ENCODE measurements at regions not wholly inside any gene's neighbourhood (a gene's known extent, or its start where the extent isn't known, plus 50 kb on each side); places are given as distances from the start of the nearest gene placed in this dataset.

DNA sequence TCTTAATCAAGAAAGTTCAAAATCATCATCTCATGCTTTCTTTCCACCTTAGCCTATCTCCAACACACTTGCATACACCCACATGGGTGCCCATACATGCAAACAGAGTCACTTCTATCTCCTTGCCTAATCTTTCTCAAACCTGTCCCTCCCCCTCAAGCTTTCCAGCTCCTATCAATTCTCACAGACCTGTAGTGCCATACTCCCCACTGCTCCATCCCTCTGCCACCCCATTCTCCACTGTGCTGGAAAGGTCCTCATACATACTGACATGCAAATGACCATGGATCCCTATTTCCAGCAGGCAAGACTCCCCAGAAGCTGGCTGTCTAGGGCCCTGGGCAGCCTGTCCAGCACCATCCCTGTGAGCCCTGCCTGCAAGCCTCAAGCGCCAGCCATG, 320.4 kb upstream of the CCL2 start:
- ATAC-seq (ENCODE audit: low read depth): no peak
- WGBS (ENCODE audit: insufficient coverage): 100% methylated on average over 1 of the region's 1 CpG
- H3K27ac Mint-ChIP-seq: no peak overlapping the region

GRCh38 chr17:33935822-33936221, 319.3 kb upstream of the CCL2 start:
- H3K36me3 ChIP-seq (replicated peaks in 1 of 2; ENCODE audit: control extremely low read depth in 1 of 2, control insufficient read depth in 1 of 2, extremely low read depth in 1 of 2, insufficient read depth in 2 of 2, low read length in 1 of 2): no peaks in the 10 kb centered on the region
- no peaks in the 10 kb centered on the region for H3K4me1 ChIP-seq (ENCODE audit: control insufficient read depth in 2 of 2, insufficient read depth in 2 of 2, low read length in 2 of 2)
- ChIA-PET POLR2A (no interaction called here), CTCF (no interaction called here)
- H3K4me3 Mint-ChIP-seq: no peak overlapping the region
- H3K4me1 Mint-ChIP-seq: no peaks in the 10 kb centered on the region
- intact Hi-C loops (cut with micrococcal nuclease): no loop called here
- H3K79me2 ChIP-seq (ENCODE audit: control insufficient read depth, insufficient read depth, low read length): no peaks in the 10 kb centered on the region
- 97% methylated on average over 4 of the region's 4 CpGs for WGBS (ENCODE audit: insufficient coverage)
- H3K27ac Mint-ChIP-seq: no peak overlapping the region
- no peak for TF ChIP-seq EZH2 (IDR thresholded peaks at IDR 0.05; ENCODE audit: borderline replicate concordance, insufficient read depth, low read depth, low read length, poor library complexity, severe bottlenecking)
- TF ChIP-seq CTCF (IDR thresholded peaks at IDR 0.05): no peak
- H3K27me3 Mint-ChIP-seq: peaks cover 4% of the 10 kb centered on the region
- H4K20me1 ChIP-seq (ENCODE audit: control insufficient read depth, insufficient read depth, low read length, poor library complexity, severe bottlenecking): no peaks in the 10 kb centered on the region
- no peak overlapping the region for H3K9ac ChIP-seq (ENCODE audit: low read length)
- ATAC-seq (ENCODE audit: low read depth): no peak
- no peak for DNase-seq
- no peaks in the 10 kb centered on the region for H3K9me3 ChIP-seq (ENCODE audit: control extremely low read depth in 1 of 3, control insufficient read depth in 2 of 3, insufficient read depth in 1 of 3, low read length in 2 of 3)
- no peak overlapping the region for H3K27ac ChIP-seq (ENCODE audit: low read length in 2 of 2)
- no peak overlapping the region for H2AFZ ChIP-seq (ENCODE audit: insufficient read depth, low read depth, low read length, poor library complexity, severe bottlenecking)
- H3K9me3 Mint-ChIP-seq (ENCODE audit: insufficient read depth): no peaks in the 10 kb centered on the region
- no peaks in the 10 kb centered on the region for H3K27me3 ChIP-seq (replicated peaks in 1 of 4; ENCODE audit: control extremely low read depth in 1 of 4, control insufficient read depth in 3 of 4, insufficient read depth in 4 of 4, low read length in 3 of 4)
- H3K4me2 ChIP-seq (replicated peaks; ENCODE audit: low read depth, low read length, poor library complexity, severe bottlenecking): no peak overlapping the region
- no peak overlapping the region for H3K4me3 ChIP-seq (ENCODE audit: control extremely low read depth in 1 of 5, extremely low read depth in 1 of 5, insufficient read depth in 1 of 5, low read depth in 2 of 5, low read length in 4 of 5)

More for the DNA sequence above, 320.4 kb upstream of the CCL2 start:
- Histone ChIP-seq H3K9me3 (ENCODE audit: control extremely low read depth in 1 of 3, control insufficient read depth in 2 of 3, insufficient read depth in 1 of 3, low read length in 2 of 3) (no peaks in the 10 kb centered on the region), H3K9ac (ENCODE audit: low read length) (no peak overlapping the region), H3K27ac (ENCODE audit: low read length in 2 of 2) (no peak overlapping the region), H4K20me1 (ENCODE audit: control insufficient read depth, insufficient read depth, low read length, poor library complexity, severe bottlenecking) (no peaks in the 10 kb centered on the region), H3K4me1 (ENCODE audit: control insufficient read depth in 2 of 2, insufficient read depth in 2 of 2, low read length in 2 of 2) (no peaks in the 10 kb centered on the region), H3K4me3 (ENCODE audit: control extremely low read depth in 1 of 5, extremely low read depth in 1 of 5, insufficient read depth in 1 of 5, low read depth in 2 of 5, low read length in 4 of 5) (no peak overlapping the region), H3K27me3 (replicated peaks in 1 of 4; ENCODE audit: control extremely low read depth in 1 of 4, control insufficient read depth in 3 of 4, insufficient read depth in 4 of 4, low read length in 3 of 4) (no peaks in the 10 kb centered on the region), H3K79me2 (ENCODE audit: control insufficient read depth, insufficient read depth, low read length) (no peaks in the 10 kb centered on the region), H2AFZ (ENCODE audit: insufficient read depth, low read depth, low read length, poor library complexity, severe bottlenecking) (no peak overlapping the region), H3K36me3 (replicated peaks in 1 of 2; ENCODE audit: control extremely low read depth in 1 of 2, control insufficient read depth in 1 of 2, extremely low read depth in 1 of 2, insufficient read depth in 2 of 2, low read length in 1 of 2) (no peaks in the 10 kb centered on the region), H3K4me2 (replicated peaks; ENCODE audit: low read depth, low read length, poor library complexity, severe bottlenecking) (no peak overlapping the region)
- intact Hi-C loops (cut with micrococcal nuclease): no loop called here
- no peak for DNase-seq
- H3K27me3 Mint-ChIP-seq: no peaks in the 10 kb centered on the region
- ChIA-PET CTCF (no interaction called here), POLR2A (no interaction called here)
- no peaks in the 10 kb centered on the region for H3K4me1 Mint-ChIP-seq
- no peaks in the 10 kb centered on the region for H3K9me3 Mint-ChIP-seq (ENCODE audit: insufficient read depth)
- no peak overlapping the region for H3K4me3 Mint-ChIP-seq
- TF ChIP-seq CTCF (IDR thresholded peaks at IDR 0.05) (no peak), EZH2 (IDR thresholded peaks at IDR 0.05; ENCODE audit: borderline replicate concordance, insufficient read depth, low read depth, low read length, poor library complexity, severe bottlenecking) (no peak)
